Thyroid gland (tissue), 4 donors: ENCODE measurements at regions not wholly inside any gene's neighbourhood (a gene's known extent, or its start where the extent isn't known, plus 50 kb on each side); places are given as distances from the start of the nearest gene placed in this dataset.

Experiments
- POLR2A ChIP-seq, 2 donors: fragments of 450-650 bp; IDR thresholded peaks; one replicate each; pipeline ENCODE4 v1.6.1; 2017; ENCODE audit warnings: antibody characterized with exemption in 2 of 2, mild to moderate bottlenecking in 2 of 2, moderate library complexity in 1 of 2
- TF ChIP-seq, protein P1 (sequence below), 6 experiments: fragments of 200-600 bp in 3 of 6; fragments of 450-650 bp in 3 of 6; sonication (generic) in 3 of 6; IDR thresholded peaks; one replicate each; pipeline ENCODE4 v1.5.1; 2016 to 2019; ENCODE audit warnings: antibody characterized with exemption in 6 of 6, mild to moderate bottlenecking in 2 of 6, inconsistent platforms in 1 of 6, moderate library complexity in 1 of 6

DNA sequence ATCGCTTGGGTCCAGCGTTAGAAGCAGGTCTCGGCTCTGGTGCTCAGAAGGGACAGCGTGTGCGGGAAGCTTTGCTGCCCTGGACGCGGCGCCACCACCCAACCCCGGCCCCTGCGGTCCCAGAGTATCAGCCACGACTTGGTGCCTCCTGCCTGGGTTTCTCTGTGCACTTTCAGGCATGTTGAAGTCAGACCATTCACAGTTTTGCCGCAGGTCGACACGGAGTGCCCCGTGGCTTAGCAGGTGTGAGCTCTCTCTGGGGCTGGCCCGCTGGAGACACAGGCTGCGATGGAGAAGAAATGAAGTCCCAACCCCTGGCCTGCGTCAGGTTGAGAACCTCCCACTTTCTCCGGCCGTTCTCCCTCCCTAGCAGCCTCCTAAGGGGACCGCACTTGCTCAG, 494.5 kb downstream of the BRD1 start:
- TF ChIP-seq, protein P1, sequence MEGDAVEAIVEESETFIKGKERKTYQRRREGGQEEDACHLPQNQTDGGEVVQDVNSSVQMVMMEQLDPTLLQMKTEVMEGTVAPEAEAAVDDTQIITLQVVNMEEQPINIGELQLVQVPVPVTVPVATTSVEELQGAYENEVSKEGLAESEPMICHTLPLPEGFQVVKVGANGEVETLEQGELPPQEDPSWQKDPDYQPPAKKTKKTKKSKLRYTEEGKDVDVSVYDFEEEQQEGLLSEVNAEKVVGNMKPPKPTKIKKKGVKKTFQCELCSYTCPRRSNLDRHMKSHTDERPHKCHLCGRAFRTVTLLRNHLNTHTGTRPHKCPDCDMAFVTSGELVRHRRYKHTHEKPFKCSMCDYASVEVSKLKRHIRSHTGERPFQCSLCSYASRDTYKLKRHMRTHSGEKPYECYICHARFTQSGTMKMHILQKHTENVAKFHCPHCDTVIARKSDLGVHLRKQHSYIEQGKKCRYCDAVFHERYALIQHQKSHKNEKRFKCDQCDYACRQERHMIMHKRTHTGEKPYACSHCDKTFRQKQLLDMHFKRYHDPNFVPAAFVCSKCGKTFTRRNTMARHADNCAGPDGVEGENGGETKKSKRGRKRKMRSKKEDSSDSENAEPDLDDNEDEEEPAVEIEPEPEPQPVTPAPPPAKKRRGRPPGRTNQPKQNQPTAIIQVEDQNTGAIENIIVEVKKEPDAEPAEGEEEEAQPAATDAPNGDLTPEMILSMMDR (IDR thresholded peaks at IDR 0.05), result no peak
- TF ChIP-seq POLR2A (IDR thresholded peaks at IDR 0.05), result no peak
